ENCODE measurements at regions not wholly inside any gene's neighbourhood (a gene's known extent, or its start where the extent isn't known, plus 50 kb on each side); places are given as distances from the start of the nearest gene placed in this dataset.
"Not testable (repeated sequence)": the region's sequence is repeated elsewhere in the genome, so short reads cannot be mapped to it uniquely, and the experiment has no call there.

- no peak for DNase-seq
- H3K27me3 ChIP-seq = no peaks in the 10 kb centered on the region
- H3K4me3 ChIP-seq = no peak overlapping the region
- H3K36me3 ChIP-seq = no peaks in the 10 kb centered on the region
- WGBS, 2 donors = 55 to 63% methylated on average over 1 of the region's 1 CpG
- no peak overlapping the region for H3K27ac ChIP-seq
- H3K9me3 ChIP-seq = peaks cover 0 to 4% (median 0%) of the 10 kb centered on the region in 11 donors
- no peaks in the 10 kb centered on the region for H3K4me1 ChIP-seq
- no peak for TF ChIP-seq CTCF (IDR thresholded peaks at IDR 0.05)
- intact Hi-C loops (cut with DNase I) = no loop called here
- ATAC-seq = no peak
These were observed 671.3 kb downstream of the MAFB start for GRCh38 chr20:40017765-40018164.

- Histone ChIP-seq H3K27ac (no peak overlapping the region), H3K36me3 (no peaks in the 10 kb centered on the region), H3K4me3 (no peak overlapping the region), H3K9me3 (peaks cover 0 to 4% (median 0%) of the 10 kb centered on the region in 11 donors), H3K27me3 (no peaks in the 10 kb centered on the region), H3K4me1 (no peaks in the 10 kb centered on the region)
- ATAC-seq (no peak), DNase-seq (no peak)
- intact Hi-C loops (cut with DNase I) = no loop called here
- 83 to 91% methylated on average over 4 of the region's 4 CpGs for WGBS, 2 donors
- no peak for TF ChIP-seq CTCF (IDR thresholded peaks at IDR 0.05)
These were observed 672.1 kb downstream of the MAFB start for GRCh38 chr20:40016890-40017289.

GRCh38 chr20:40016392-40016791, 672.6 kb downstream of the MAFB start:
- no peak overlapping the region for H3K27ac ChIP-seq
- 95 to 99% methylated on average over 1 of the region's 1 CpG for WGBS, 2 donors
- intact Hi-C loops (cut with DNase I) = no loop called here
- no peaks in the 10 kb centered on the region for H3K4me1 ChIP-seq
- no peak for ATAC-seq
- no peaks in the 10 kb centered on the region for H3K27me3 ChIP-seq
- TF ChIP-seq CTCF (IDR thresholded peaks at IDR 0.05) = no peak
- DNase-seq = no peak
- peaks cover 0 to 4% (median 0%) of the 10 kb centered on the region in 11 donors for H3K9me3 ChIP-seq
- no peak overlapping the region for H3K4me3 ChIP-seq
- H3K36me3 ChIP-seq = no peaks in the 10 kb centered on the region

DNA sequence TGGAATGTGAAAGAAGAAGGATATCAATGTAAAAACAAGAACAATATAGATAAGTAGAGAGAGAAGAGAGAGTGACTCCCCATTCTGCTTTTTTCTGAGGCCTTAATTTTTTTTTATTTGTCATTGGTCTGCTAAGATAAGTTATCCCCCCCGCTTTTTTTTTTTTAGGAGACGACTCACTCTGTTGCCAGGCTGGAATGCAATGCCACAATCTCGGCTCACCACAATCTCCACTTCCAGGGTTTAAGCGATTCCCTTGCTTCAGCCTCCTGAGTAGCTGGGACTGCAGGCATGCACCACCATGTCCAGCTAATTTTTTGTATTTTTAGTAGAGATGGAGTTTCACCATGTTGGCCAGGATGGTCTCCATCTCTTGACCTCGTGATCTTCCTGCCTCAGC, 677.0 kb downstream of the MAFB start:
- ATAC-seq = not testable (repeated sequence)

DNA sequence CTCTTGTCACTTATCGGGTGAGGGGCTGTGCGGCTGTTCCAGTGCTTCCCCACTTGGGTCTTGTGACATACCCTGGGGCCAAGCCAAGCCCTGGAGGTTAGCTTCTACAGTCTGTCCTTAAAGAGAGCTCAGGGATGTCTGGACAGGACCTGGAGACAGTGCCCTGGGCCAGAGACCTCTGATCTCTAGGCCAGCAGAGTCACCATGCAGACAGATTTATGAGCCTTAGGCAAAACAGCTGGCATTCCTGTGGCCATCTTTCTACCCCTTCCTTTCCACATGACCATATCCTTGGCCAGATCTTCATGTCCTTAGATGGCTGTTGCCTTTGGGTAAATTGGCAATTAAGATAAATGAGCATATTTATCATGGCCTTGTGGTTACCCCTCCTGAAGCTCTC, 678.6 kb downstream of the MAFB start:
- DNase-seq (no peak), ATAC-seq (no peak)
- H3K27me3 ChIP-seq = no peaks in the 10 kb centered on the region
- no peak overlapping the region for H3K4me3 ChIP-seq
- H3K27ac ChIP-seq = no peak overlapping the region
- no peaks in the 10 kb centered on the region for H3K36me3 ChIP-seq
- H3K4me1 ChIP-seq = no peaks in the 10 kb centered on the region
- 71 to 94% methylated on average over 2 of the region's 2 CpGs for WGBS, 2 donors
- H3K9me3 ChIP-seq = peaks cover 0 to 8% (median 0%) of the 10 kb centered on the region in 11 donors
- TF ChIP-seq CTCF (IDR thresholded peaks at IDR 0.05) = no peak
- intact Hi-C loops (cut with DNase I) = no loop called here

More for the DNA sequence above, 677.0 kb downstream of the MAFB start:
- intact Hi-C loops (cut with DNase I); H3K36me3 ChIP-seq; H3K4me1 ChIP-seq; H3K9me3 ChIP-seq; DNase-seq; H3K27me3 ChIP-seq; H3K27ac ChIP-seq; H3K4me3 ChIP-seq: not testable (repeated sequence)
- WGBS, 2 donors = 60% methylated on average over 5 of the region's 5 CpGs
